ENCODE measurements at regions not wholly inside any gene's neighbourhood (a gene's known extent, or its start where the extent isn't known, plus 50 kb on each side); places are given as distances from the start of the nearest gene placed in this dataset.

- DNase-seq (ENCODE audit: extremely low read depth in 1 of 2, low read depth in 1 of 2) = no peak
These were observed 169.5 kb upstream of the UMPS start for GRCh38 chr3:124560666-124561215.

GRCh38 chr3:124562769-124563168 lies 167.5 kb upstream of the UMPS start:
- DNase-seq (ENCODE audit: extremely low read depth in 1 of 2, low read depth in 1 of 2) = no peak

DNA sequence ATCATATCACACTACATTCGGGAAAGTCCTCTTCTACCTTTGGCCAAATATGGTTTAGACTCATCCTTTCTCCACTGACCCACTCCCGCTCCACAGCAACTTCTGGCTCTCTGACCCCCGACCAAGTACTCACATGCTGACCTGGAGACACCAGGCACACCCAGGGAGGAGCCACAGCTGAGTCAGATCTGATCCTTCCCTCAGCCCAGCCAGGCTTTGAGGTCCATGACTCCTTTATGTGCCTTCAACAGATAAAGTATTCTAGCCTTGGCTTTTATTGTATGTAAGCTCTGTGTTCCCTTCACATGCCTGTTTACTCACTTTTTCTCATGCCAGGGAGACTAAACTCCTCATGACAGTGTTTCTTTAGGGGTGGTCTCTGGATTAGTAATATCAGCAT lies 166.9 kb upstream of the UMPS start:
- DNase-seq (ENCODE audit: extremely low read depth in 1 of 2, low read depth in 1 of 2) = no peak

GRCh38 chr3:124565013-124565412 lies 165.2 kb upstream of the UMPS start:
- DNase-seq (ENCODE audit: extremely low read depth in 1 of 2, low read depth in 1 of 2) = peak in 1 of 2 donors; percentile 24

GRCh38 chr3:124565551-124565950 lies 164.7 kb upstream of the UMPS start:
- DNase-seq (ENCODE audit: extremely low read depth in 1 of 2, low read depth in 1 of 2) = no peak

- DNase-seq (ENCODE audit: extremely low read depth in 1 of 2, low read depth in 1 of 2) = no peak
These were observed 163.6 kb upstream of the UMPS start for GRCh38 chr3:124566701-124567100.

- no peak for DNase-seq (ENCODE audit: extremely low read depth in 1 of 2, low read depth in 1 of 2)
These were observed 163.1 kb upstream of the UMPS start for GRCh38 chr3:124567179-124567578.

DNA sequence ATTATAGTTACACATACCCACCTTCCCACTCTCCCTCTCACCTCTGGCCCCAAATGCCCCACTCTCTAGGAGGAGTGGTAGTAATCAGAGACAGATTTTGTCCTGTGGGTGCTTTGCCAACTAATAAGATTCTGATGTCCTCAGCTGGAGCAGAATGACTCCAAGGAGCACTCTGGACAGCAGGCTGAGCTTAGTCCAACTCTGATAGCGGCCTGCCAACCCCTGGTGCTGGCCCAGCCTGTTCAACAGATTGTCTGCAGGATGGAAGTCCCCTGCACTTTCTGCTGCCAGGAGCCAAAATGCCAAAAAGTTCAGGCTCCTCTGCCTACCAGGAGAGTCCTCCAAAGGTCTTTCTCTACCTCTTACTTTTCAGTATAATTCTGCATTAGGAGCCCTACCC lies 160.5 kb upstream of the UMPS start:
- DNase-seq (ENCODE audit: extremely low read depth in 1 of 2, low read depth in 1 of 2) = no peak

DNA sequence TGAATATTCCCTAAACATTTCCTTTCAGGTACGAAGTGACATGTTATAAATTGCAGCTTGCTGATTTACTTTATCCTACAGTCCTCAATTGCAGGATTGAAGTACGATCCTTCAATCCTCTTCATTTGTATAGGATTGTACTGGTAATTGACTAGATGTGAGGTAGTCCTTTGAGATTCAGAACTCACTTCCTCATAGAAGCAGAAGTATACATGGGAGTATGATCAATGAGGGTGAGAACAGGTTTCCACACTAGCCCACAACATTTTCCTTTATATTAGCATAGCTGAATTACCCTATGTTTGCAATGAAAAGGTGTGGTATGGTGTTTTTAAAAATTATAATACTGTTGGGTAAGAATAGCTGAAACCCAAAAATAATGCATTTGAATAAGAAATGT lies 160.0 kb upstream of the UMPS start:
- DNase-seq (ENCODE audit: extremely low read depth in 1 of 2, low read depth in 1 of 2) = no peak

- no peak for DNase-seq (ENCODE audit: extremely low read depth in 1 of 2, low read depth in 1 of 2)
These were observed 157.3 kb upstream of the UMPS start for GRCh38 chr3:124572851-124573405.

DNA sequence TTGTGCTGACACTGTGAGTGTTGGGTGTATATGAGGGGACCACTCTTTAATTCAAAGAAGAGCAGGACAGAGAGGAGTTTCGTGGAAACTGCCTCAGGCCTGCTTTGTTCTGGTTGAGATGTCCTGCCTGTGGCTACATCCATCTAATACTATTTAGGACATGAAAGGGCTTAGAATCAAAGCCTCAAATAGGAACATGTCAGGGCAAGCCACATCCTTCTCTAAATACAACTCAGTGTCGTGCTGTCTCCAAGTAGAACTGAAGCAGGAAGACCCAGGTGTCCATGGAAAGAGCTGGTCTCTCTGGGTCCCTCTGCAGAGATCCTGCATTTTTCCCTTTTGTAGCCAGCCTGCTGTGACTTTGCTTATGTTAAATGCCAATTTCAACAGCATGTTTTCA lies 156.2 kb upstream of the UMPS start:
- DNase-seq (ENCODE audit: extremely low read depth in 1 of 2, low read depth in 1 of 2) = no peak

DNA sequence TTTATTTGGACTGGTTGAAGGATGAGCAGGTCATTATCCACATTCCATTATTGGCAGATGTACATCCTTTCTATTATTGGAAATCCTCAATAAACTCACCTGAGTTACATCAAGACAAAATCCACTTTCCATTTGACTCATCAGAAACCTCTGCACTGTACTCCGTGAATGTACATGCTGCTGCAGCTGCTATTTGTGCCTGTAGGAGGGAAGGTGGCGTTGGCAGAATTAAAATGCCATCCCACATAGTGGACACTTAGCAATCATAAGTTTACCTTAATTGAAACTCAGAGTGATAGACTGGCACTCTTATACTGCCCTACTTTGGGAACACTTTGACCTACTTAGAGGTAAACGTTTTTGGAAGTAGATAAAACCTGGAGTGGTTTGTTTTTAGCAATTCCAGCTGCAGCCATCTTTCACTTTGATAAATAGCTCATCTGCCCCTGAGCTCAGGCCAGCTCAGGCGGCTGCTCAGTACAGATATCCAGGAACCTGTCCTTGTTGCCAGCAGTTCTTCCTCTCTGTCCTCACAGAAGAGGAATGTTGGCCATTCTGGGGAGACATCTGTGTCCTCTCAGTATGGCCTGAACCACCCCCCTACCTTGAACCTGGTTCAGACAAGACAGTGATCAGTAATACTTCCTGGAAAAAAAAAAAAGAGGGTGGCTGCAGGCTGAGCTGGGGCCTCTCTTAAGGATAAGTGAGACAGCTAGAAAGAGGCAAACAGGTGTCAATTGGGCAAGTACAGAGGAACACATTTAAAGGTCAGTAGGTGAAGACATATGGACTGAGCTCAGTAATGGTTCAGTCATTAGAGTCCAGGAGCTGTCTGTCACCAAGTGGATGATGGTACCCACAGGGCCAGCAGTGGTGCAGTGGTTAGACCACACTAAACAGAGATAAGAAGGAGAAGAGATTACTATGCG lies 153.4 kb upstream of the UMPS start:
- DNase-seq (ENCODE audit: extremely low read depth in 1 of 2, low read depth in 1 of 2) = no peak

DNA sequence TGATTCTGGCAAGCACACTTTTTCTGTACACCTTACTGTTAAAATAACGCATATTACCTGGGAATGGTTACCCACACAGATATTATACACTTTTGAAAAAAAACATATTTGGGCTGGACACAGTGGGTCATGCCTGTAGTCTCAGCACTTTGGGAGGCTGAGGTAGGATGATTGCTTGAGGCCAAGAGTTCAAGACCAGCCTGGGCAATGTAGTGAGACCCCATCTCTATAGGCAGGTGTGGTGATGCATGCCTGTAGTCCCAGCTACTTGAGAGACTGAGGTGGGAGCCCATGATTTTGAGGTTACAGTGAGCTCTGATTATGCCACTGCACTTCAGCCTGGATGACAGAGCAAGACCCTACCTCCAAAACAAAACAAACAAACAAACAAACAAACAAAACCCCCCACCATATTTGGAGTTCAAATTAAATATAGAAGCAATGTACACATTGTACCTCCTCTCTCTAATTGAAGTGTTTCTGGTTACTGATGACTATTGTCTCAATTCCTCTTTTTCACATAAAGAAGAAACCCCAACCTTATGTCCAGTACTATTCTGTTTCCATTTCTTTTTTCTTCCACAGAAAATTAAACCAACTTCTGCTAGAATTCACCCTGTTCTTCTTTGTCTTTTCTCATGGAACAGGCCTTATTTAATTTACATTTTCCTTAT lies 152.6 kb upstream of the UMPS start:
- no peak for DNase-seq (ENCODE audit: extremely low read depth in 1 of 2, low read depth in 1 of 2)

DNA sequence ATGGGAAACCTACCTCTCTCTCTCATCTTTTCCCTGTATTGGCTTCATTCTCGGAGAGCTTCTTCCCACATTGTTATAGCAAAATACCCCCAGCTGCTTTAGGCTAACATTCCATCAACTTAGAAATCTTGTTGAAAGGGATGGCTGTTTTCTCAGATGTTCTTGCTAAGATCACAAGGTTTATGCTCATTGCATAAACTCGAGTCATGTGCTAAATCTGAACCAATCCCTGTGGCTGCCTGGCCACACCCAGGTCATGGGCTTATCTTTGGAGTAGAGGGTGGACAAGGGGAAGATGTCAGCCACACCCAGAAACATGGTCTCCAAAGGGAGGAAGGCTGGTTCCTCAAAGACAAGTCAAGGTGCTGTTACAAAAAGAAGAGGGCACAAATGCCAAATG lies 150.6 kb upstream of the UMPS start:
- no peak for DNase-seq (ENCODE audit: extremely low read depth in 1 of 2, low read depth in 1 of 2)

GRCh38 chr3:124582196-124582595 lies 148.1 kb upstream of the UMPS start:
- no peak for DNase-seq (ENCODE audit: extremely low read depth in 1 of 2, low read depth in 1 of 2)

DNA sequence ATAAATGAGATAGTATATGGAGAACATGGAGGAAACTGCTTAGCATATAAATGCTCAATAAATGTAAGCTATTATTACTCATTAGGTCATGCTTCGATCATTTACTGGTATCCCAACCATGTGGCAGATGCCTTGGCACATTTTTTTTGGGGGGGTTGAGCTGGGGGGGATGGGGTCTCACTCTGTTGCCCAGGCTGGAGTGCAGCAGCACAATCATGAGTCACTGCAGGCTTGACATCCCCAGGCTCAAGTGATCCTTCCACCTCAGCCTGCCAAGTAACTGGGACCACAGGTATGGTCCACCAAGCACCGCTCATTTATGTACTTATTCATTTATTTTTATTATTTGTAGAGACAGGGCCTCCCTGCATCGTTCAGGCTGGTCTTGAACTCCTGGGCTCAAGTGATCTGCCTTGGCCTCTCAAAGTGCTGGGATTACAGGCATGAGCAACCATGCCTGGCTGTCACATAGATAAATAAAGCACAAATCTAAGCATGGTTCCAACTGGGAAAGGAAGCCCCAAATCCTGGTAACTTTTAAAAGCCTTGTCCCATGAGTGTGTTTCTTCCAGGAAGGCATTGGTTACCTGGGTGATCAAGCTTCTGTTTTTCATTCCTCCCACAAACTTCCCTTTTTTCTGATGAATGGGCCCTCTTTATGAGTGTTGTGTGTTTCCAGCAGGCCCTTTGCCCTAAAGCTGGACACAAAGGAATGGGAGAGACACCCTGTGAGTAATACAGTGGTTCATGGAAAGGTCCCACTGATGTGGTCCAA lies 147.4 kb upstream of the UMPS start:
- no peak for DNase-seq (ENCODE audit: extremely low read depth in 1 of 2, low read depth in 1 of 2)

DNA sequence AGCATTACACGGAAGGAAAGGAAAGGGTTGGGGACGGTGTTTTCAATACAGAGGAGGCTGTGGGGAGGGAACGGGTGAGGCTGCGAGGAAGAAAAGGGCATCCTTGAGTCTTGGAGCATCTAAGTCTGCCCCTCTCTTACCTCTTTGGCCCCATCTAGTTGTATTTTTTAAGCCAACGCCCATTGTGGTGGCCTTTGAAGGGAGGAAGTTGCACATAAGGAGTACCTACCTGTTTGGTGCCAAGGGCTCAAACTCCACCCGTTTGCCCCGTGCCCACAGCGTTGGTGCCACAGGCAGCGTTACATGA lies 146.1 kb upstream of the UMPS start:
- no peak for DNase-seq (ENCODE audit: extremely low read depth in 1 of 2, low read depth in 1 of 2)

GRCh38 chr3:124584552-124585391 lies 145.5 kb upstream of the UMPS start:
- peak in 1 of 2 donors; percentile 15 for DNase-seq (ENCODE audit: extremely low read depth in 1 of 2, low read depth in 1 of 2)

DNA sequence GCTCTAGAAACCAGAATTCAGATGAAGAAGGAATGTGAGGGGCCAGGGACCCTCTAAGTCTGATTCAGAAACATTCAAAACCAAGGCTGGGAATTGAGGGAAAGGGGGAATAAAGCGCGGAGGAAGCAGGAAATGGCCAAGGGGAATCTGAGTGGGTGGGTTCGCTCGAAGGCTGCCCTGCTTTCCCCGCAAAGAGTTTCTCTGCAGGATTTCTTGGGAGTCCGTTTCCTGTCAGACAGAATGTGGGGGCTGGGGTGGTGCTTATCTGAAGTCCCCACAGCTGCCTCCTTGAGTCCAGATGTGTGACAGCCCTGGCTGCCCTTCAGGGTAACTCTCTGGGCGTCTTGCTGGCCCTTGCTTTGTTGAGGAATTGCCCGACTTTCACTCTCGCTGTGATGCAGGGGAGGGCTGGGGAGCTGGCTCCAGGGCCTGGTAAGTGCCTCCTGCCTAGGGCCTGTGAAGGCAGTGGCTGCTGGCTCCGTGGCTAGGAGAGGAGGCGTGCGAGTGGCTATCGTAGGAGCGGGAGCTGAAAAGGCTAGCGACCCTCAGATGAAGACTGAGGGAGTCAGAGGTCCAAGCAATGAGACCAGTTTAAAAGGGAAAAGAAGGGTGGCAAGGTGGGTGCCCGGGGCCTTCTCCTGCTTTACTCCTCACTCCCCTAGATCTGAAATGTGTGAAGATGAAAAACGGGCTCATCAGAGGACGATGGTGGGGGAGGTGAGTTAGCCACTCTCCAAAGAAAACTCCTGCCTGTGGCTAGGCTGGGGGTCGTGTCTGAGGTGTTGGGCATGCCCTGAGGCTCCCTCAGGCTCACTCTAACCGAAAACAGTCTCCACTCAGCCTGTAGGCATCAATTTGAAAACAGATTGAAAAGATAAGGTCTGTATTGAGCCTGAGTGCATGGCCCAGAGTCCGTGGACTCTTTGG lies 143.9 kb upstream of the UMPS start:
- DNase-seq (ENCODE audit: extremely low read depth in 1 of 2, low read depth in 1 of 2) = no peak
